ENCODE measurements at regions not wholly inside any gene's neighbourhood (a gene's known extent, or its start where the extent isn't known, plus 50 kb on each side); places are given as distances from the start of the nearest gene placed in this dataset.

GRCh38 chr9:4927701-4928100 is 57.4 kb upstream of the JAK2 start:
- H3K4me3 ChIP-seq (ENCODE audit: low read depth, low read length), result no peak overlapping the region
- no peak for TF ChIP-seq CTCF (IDR thresholded peaks at IDR 0.05; ENCODE audit: borderline replicate concordance, insufficient read depth, low read depth, low read length)

- H3K4me3 ChIP-seq (ENCODE audit: low read depth, low read length), result no peak overlapping the region
- TF ChIP-seq CTCF (IDR thresholded peaks at IDR 0.05; ENCODE audit: borderline replicate concordance, insufficient read depth, low read depth, low read length), result no peak
Measured at GRCh38 chr9:4929917-4930316, 55.2 kb upstream of the JAK2 start.

- no peak overlapping the region for H3K4me3 ChIP-seq (ENCODE audit: low read depth, low read length)
- no peak for TF ChIP-seq CTCF (IDR thresholded peaks at IDR 0.05; ENCODE audit: borderline replicate concordance, insufficient read depth, low read depth, low read length)
Measured at GRCh38 chr9:4932681-4933080, 52.4 kb upstream of the JAK2 start.

GRCh38 chr9:4933177-4933576 is 51.9 kb upstream of the JAK2 start:
- no peak overlapping the region for H3K4me3 ChIP-seq (ENCODE audit: low read depth, low read length)
- TF ChIP-seq CTCF (IDR thresholded peaks at IDR 0.05; ENCODE audit: borderline replicate concordance, insufficient read depth, low read depth, low read length), result no peak

GRCh38 chr9:4933861-4934260 is 51.2 kb upstream of the JAK2 start:
- TF ChIP-seq CTCF (IDR thresholded peaks at IDR 0.05; ENCODE audit: borderline replicate concordance, insufficient read depth, low read depth, low read length), result no peak

GRCh38 chr9:4935001-4935672 is 49.9 kb upstream of the JAK2 start:
- TF ChIP-seq CTCF (IDR thresholded peaks at IDR 0.05; ENCODE audit: borderline replicate concordance, insufficient read depth, low read depth, low read length), result no peak
- no peak overlapping the region for H3K4me3 ChIP-seq (ENCODE audit: low read depth, low read length)

More at GRCh38 chr9:4933861-4934260, 51.2 kb upstream of the JAK2 start:
- no peak overlapping the region for H3K4me3 ChIP-seq (ENCODE audit: low read depth, low read length)

All from GM12875 (cell line).